ENCODE measurements at regions not wholly inside any gene's neighbourhood (a gene's known extent, or its start where the extent isn't known, plus 50 kb on each side); places are given as distances from the start of the nearest gene placed in this dataset.

- TF ChIP-seq RCOR1 (IDR thresholded peaks at IDR 0.05; ENCODE audit: insufficient replicate concordance, low read length) (no peak), CTCF (conservative IDR thresholded peaks at IDR 0.05; ENCODE audit: low read depth, low read length) (no peak)
These were observed 403.7 kb upstream of the CCNG1 start for GRCh38 chr5:163033656-163034055.

Data from IMR-90 (cell line).